Mesenchymal stem cell (in vitro differentiated cells and primary cell): ENCODE measurements at regions not wholly inside any gene's neighbourhood (a gene's known extent, or its start where the extent isn't known, plus 50 kb on each side); places are given as distances from the start of the nearest gene placed in this dataset. TPM values are rescaled to one million over a fixed set of nuclear protein-coding genes. Genes with fewer than 3 reads are reported as not detected.

Experiments used
- DNase-seq: peaks from one replicate; pipeline ENCODE4 v3.0.0-alpha.2; 2013
- H2AFZ ChIP-seq: one replicate; pipeline ENCODE4 v1.6.1; 2013; ENCODE audit warnings: low read depth, mild to moderate bottlenecking, control low read depth, inconsistent platforms, low read length, moderate library complexity
- H2AK5ac ChIP-seq: 2 replicates; pipeline ENCODE4 v1.6.1; 2013; ENCODE audit warnings: low read length, moderate library complexity, mild to moderate bottlenecking, inconsistent platforms; ENCODE audit not compliant: severe bottlenecking
- H2BK120ac ChIP-seq: one replicate; pipeline ENCODE4 v1.6.1; 2013; ENCODE audit warnings: low read depth, mild to moderate bottlenecking, inconsistent platforms, low read length, moderate library complexity
- H2BK12ac ChIP-seq, 2 experiments: one replicate each; pipeline ENCODE4 v1.6.1; 2013; ENCODE audit warnings: inconsistent platforms in 2 of 2, low read length in 2 of 2, mild to moderate bottlenecking in 2 of 2, moderate library complexity in 2 of 2, control low read depth in 1 of 2
- H2BK15ac ChIP-seq: one replicate; pipeline ENCODE4 v1.6.1; 2013; ENCODE audit warnings: mild to moderate bottlenecking, low read depth, inconsistent platforms; ENCODE audit not compliant: poor library complexity, severe bottlenecking
- H2BK5ac ChIP-seq: 2 replicates; pipeline ENCODE4 v1.6.1; 2013; ENCODE audit warnings: low read depth, mild to moderate bottlenecking, low read length, control low read depth, inconsistent platforms; ENCODE audit not compliant: poor library complexity, severe bottlenecking
- H3K14ac ChIP-seq, 2 experiments: one replicate each; pipeline ENCODE4 v1.6.1; 2013; ENCODE audit warnings: inconsistent platforms in 2 of 2, low read length in 2 of 2, control low read depth in 1 of 2, mild to moderate bottlenecking in 1 of 2, moderate library complexity in 1 of 2
- H3K18ac ChIP-seq, 2 experiments: one replicate each; pipeline ENCODE4 v1.6.1; 2013; ENCODE audit warnings: inconsistent platforms in 2 of 2, low read length in 2 of 2, control low read depth in 1 of 2, low read depth in 1 of 2, mild to moderate bottlenecking in 1 of 2
- H3K23ac ChIP-seq, 2 experiments: one replicate each; pipeline ENCODE4 v1.6.1; 2013; ENCODE audit warnings: inconsistent platforms in 2 of 2, low read length in 2 of 2, mild to moderate bottlenecking in 2 of 2, moderate library complexity in 2 of 2, control low read depth in 1 of 2
- H3K27ac ChIP-seq: 2 replicates; pipeline ENCODE4 v1.5.1; 2013; ENCODE audit warnings: mild to moderate bottlenecking, moderate library complexity, low read length, control low read depth, inconsistent platforms; ENCODE audit not compliant: poor library complexity, severe bottlenecking
- H3K27me3 ChIP-seq, 2 experiments: 2 replicates each; pipeline versions ENCODE4 v1.6.1 to v1.7.0; 2013; ENCODE audit warnings: low read length in 2 of 2, mild to moderate bottlenecking in 2 of 2, moderate library complexity in 2 of 2, control low read depth in 1 of 2, inconsistent platforms in 1 of 2; ENCODE audit not compliant: control insufficient read depth in 1 of 2, insufficient read depth in 1 of 2
- H3K36me3 ChIP-seq, 2 experiments: 2 replicates each; pipeline versions ENCODE4 v1.6.1 to v1.7.0; 2013; ENCODE audit warnings: low read length in 2 of 2, control low read depth in 1 of 2, inconsistent platforms in 1 of 2, low read depth in 1 of 2, mild to moderate bottlenecking in 1 of 2; ENCODE audit not compliant: insufficient read depth in 2 of 2, control insufficient read depth in 1 of 2
- H3K4ac ChIP-seq, 2 experiments: one replicate each; pipeline ENCODE4 v1.6.1; 2013; ENCODE audit warnings: inconsistent platforms in 2 of 2, low read length in 2 of 2, mild to moderate bottlenecking in 2 of 2, moderate library complexity in 2 of 2, control low read depth in 1 of 2, low read depth in 1 of 2
- H3K4me1 ChIP-seq: 2 replicates; pipeline ENCODE4 v1.6.1; 2013; ENCODE audit warnings: low read depth, low read length, control low read depth; ENCODE audit not compliant: control insufficient read depth, insufficient read depth
- H3K4me2 ChIP-seq: 2 replicates; pipeline ENCODE4 v1.6.1; 2013; ENCODE audit warnings: low read length, mild to moderate bottlenecking, inconsistent platforms; ENCODE audit not compliant: poor library complexity, severe bottlenecking
- H3K4me3 ChIP-seq, 2 experiments: 2 replicates each; pipeline versions ENCODE4 v1.5.1 to v1.7.0; 2013; ENCODE audit warnings: low read length in 2 of 2, mild to moderate bottlenecking in 2 of 2, control low read depth in 1 of 2, low read depth in 1 of 2; ENCODE audit not compliant: insufficient read depth in 1 of 2
- H3K79me1 ChIP-seq: replicated peaks from 2 replicates; pipeline ENCODE4 v1.6.1; 2013; ENCODE audit warnings: mild to moderate bottlenecking, control low read depth, low read length, inconsistent platforms; ENCODE audit not compliant: poor library complexity, severe bottlenecking
- H3K9ac ChIP-seq: 2 replicates; pipeline ENCODE4 v1.7.0; 2013; ENCODE audit warnings: mild to moderate bottlenecking, low read length, moderate library complexity
- H3K9me3 ChIP-seq: 2 replicates; pipeline ENCODE4 v1.7.0; 2013; ENCODE audit warnings: mild to moderate bottlenecking, low read length; ENCODE audit not compliant: control insufficient read depth
- H4K8ac ChIP-seq: one replicate; pipeline ENCODE4 v1.6.1; 2013; ENCODE audit warnings: inconsistent platforms, mild to moderate bottlenecking, low read length, moderate library complexity
- H4K91ac ChIP-seq: one replicate; pipeline ENCODE4 v1.6.1; 2013; ENCODE audit warnings: mild to moderate bottlenecking, low read length, inconsistent platforms
- WGBS: methylation state at CpG from one replicate; pipeline ENCODE4 v1.1.7; 2013; ENCODE audit warnings: mixed read lengths; 5-methylcytosine and 5-hydroxymethylcytosine counted together
- small RNA-seq: library from polyadenylated mRNA; stranded (forward); fragments of <200 nt; extraction: miRNeasy Mini kit (QIAGEN cat#:217004); gene quantifications from one replicate; pipeline ENCODE3, GENCODE V24; 2013; ENCODE audit warnings: low read depth

DNA sequence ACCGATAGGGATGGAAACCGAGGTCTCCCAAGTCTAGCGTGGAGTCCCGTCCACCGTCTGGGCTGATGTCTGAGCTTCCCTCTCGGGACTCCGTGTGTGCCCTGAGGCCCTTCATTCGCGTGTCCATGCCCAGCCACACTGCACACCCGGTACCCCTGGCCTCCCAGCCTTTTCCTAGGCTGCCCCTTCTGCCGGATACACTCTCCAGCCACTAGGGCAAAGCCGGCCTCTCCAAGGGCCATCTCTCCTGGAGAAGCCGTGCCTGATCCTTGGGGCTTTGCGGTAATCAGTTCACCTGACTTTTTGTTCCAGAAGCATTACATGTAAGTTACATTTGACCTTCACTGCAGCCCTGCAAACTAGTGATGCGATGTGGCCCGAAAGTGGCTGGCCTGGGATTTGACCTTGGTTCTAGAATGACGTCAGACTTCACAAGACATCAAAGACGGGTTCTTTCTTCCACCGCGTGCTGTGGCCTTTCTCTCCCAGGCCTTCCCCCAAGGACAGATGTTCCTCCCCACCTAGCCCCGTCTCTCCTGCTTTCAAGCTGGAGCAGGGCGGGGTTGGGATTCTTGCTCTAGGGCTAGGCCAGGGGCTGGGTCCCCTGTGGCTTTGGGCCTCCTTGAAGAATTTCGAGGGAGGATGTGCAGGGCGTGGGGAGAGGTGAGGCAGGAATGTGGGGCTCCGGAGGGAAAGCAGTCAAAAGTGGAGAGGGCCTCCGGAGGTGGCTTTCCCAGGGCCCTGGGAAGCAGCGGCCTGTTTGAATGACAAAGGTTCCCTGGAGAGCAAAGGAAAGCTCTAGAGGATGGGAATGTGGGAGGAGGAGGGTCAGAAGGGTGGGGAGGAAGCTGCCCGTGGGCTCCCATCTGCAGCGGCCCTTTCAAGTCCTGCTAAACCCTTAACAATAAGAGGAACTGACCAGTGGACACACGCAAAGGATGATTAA, 49.7 kb upstream of the SLC2A1 start:
- no peaks in the 10 kb centered on the region for H3K36me3 ChIP-seq

More for the DNA sequence above, 49.7 kb upstream of the SLC2A1 start:
- H3K14ac ChIP-seq, result peak overlapping the region in 1 of 2 experiments; percentile 84
- H3K23ac ChIP-seq, result no peak overlapping the region
- no peak overlapping the region for H2BK12ac ChIP-seq
- no peaks in the 10 kb centered on the region for H3K79me1 ChIP-seq
- H3K4me2 ChIP-seq, result no peak overlapping the region
- no peak overlapping the region for H3K4me3 ChIP-seq
- H3K9me3 ChIP-seq, result no peaks in the 10 kb centered on the region
- H2AFZ ChIP-seq, result no peak overlapping the region
- H2BK15ac ChIP-seq, result no peak overlapping the region
- H3K4me1 ChIP-seq, result peaks cover 10% of the 10 kb centered on the region
- H2BK120ac ChIP-seq, result no peak overlapping the region
- H3K9ac ChIP-seq, result no peak overlapping the region
- no peak overlapping the region for H3K18ac ChIP-seq
- H2AK5ac ChIP-seq, result no peak overlapping the region
- peaks cover 4 to 68% of the 10 kb centered on the region in 2 experiments for H3K27me3 ChIP-seq
- DNase-seq, result peak; percentile 33
- peak overlapping the region; percentile 38 for H3K27ac ChIP-seq
- 40% methylated on average over 29 of the region's 30 CpGs for WGBS
- H3K4ac ChIP-seq, result no peak overlapping the region
- H2BK5ac ChIP-seq, result peak overlapping the region; percentile 22
- no peak overlapping the region for H4K91ac ChIP-seq
- no peak overlapping the region for H4K8ac ChIP-seq

Small RNAs in the stretch of these regions (small RNA-seq; reads per million reads assigned to genes)
- gene RF00026, result not detected
